HCT116 (cell line): ENCODE measurements at regions not wholly inside any gene's neighbourhood (a gene's known extent, or its start where the extent isn't known, plus 50 kb on each side); places are given as distances from the start of the nearest gene placed in this dataset.

Experiments
- ATAC-seq: fragments of 200-7000 bp; cut with Tn5 transposase; 2 replicates; pipeline ENCODE4 v1.9.1; 2020; ENCODE audit warnings: mild to moderate bottlenecking, moderate library complexity
- BruUV-seq: library from RNA; stranded (reverse); fragments of 400-500 nt; replicated peaks from 2 replicates; lab custom pipeline; 2021; lab: Mats Ljungman, UMichigan
- CTCF ChIA-PET: fragments of 300-600 bp; sonication (Branson Sonifier 250); formaldehyde crosslinking; loops from one replicate; lab custom pipeline; 2021; ENCODE audit warnings: antibody characterized with exemption; lab: Charles Lee
- POLR2A ChIA-PET: fragments of 300-600, 350-600 bp; sonication (Branson Sonifier 250); formaldehyde crosslinking; loops from one replicate; lab custom pipeline; 2021; ENCODE audit warnings: antibody characterized with exemption; lab: Charles Lee
- RAD21 ChIA-PET, 2 experiments: fragments of 300-600 bp; sonication (Branson Sonifier 250); formaldehyde crosslinking; loops; one replicate each; lab custom pipeline; 2023; ENCODE audit warnings: low total read pairs in 2 of 2; ENCODE audit not compliant: uncharacterized antibody in 2 of 2, unreplicated experiment in 2 of 2, low non-redundant PET in 1 of 2; lab: Charles Lee
- DNase-seq: peaks from one replicate; pipeline ENCODE4 v3.0.0-alpha.2; 2010; ENCODE audit warnings: low read depth, low spot score
- H2AFZ ChIP-seq: fragments of 200-600 bp; shearing (Covaris generic), sonication (generic); 2 replicates; pipeline ENCODE4 v1.6.1; 2017; ENCODE audit warnings: low read depth, mixed run types, mixed read lengths, antibody characterized with exemption, low read length; ENCODE audit not compliant: poor library complexity, severe bottlenecking
- H3K27ac ChIP-seq: 2 replicates; pipeline ENCODE4 v1.5.1; 2012; ENCODE audit warnings: low read depth, low read length
- H3K27me3 ChIP-seq: fragments of 200-600 bp; sonication (generic); 2 replicates; pipeline ENCODE4 v1.6.1; 2016; ENCODE audit warnings: mixed run types, low read length, mixed read lengths; ENCODE audit not compliant: insufficient read depth
- H3K36me3 ChIP-seq, 2 experiments: fragments of 200-500 bp in 1 of 2; fragments of 200-600 bp in 1 of 2; sonication (Bioruptor generic) in 1 of 2; sonication (generic) in 1 of 2; 2 replicates each; pipeline versions ENCODE4 v1.5.1 to v1.6.1; 2014 to 2016; ENCODE audit warnings: low read length in 2 of 2, inconsistent platforms in 1 of 2, mixed read lengths in 1 of 2, mixed run types in 1 of 2; ENCODE audit not compliant: insufficient read depth in 2 of 2, control insufficient read depth in 1 of 2
- H3K4me1 ChIP-seq, 2 experiments: fragments of 200-600 bp in 1 of 2; sonication (generic) in 1 of 2; 2 replicates each; pipeline versions ENCODE4 v1.5.1 to v1.6.1; 2012 to 2017; ENCODE audit warnings: low read length in 2 of 2, inconsistent platforms in 1 of 2, mild to moderate bottlenecking in 1 of 2, mixed read lengths in 1 of 2, mixed run types in 1 of 2, moderate library complexity in 1 of 2; ENCODE audit not compliant: insufficient read depth in 2 of 2, control insufficient read depth in 1 of 2
- H3K4me2 ChIP-seq: fragments of 200-600 bp; sonication (generic); 2 replicates; pipeline ENCODE4 v1.6.1; 2017; ENCODE audit warnings: mixed run types, low read length, mixed read lengths
- H3K4me3 ChIP-seq, 2 experiments: fragments of 200-600 bp in 1 of 2; sonication (generic) in 1 of 2; replicated peaks in 1 of 2; 2 replicates each; pipeline ENCODE4 v1.5.1; 2011 to 2016; ENCODE audit warnings: low read length in 2 of 2, control low read depth in 1 of 2, low read depth in 1 of 2, mild to moderate bottlenecking in 1 of 2, mixed read lengths in 1 of 2, mixed run types in 1 of 2
- H3K79me2 ChIP-seq: fragments of 200-600 bp; sonication (generic); 2 replicates; pipeline ENCODE4 v1.6.1; 2017; ENCODE audit warnings: mild to moderate bottlenecking, mixed run types, low read length, moderate library complexity, mixed read lengths; ENCODE audit not compliant: insufficient read depth
- H3K9ac ChIP-seq: fragments of 200-600 bp; sonication (generic); 2 replicates; pipeline ENCODE4 v1.6.1; 2016; ENCODE audit warnings: low read length, mixed read lengths
- H3K9me2 ChIP-seq: fragments of 200-600 bp; sonication (generic), shearing (Covaris generic); 2 replicates; pipeline ENCODE4 v1.6.1; 2017; ENCODE audit warnings: mixed run types, mild to moderate bottlenecking, moderate library complexity; ENCODE audit not compliant: insufficient read depth
- H3K9me3 ChIP-seq, 2 experiments: fragments of 200-500 bp in 1 of 2; fragments of 200-600 bp in 1 of 2; sonication (Bioruptor generic) in 1 of 2; sonication (generic) in 1 of 2; 2 replicates each; pipeline ENCODE4 v1.6.1; 2014 to 2017; ENCODE audit warnings: low read length in 2 of 2, mixed read lengths in 2 of 2, inconsistent platforms in 1 of 2, low read depth in 1 of 2, mild to moderate bottlenecking in 1 of 2, mixed run types in 1 of 2, moderate library complexity in 1 of 2; ENCODE audit not compliant: control insufficient read depth in 1 of 2, insufficient read depth in 1 of 2
- H4K20me1 ChIP-seq: fragments of 200-600 bp; sonication (generic), shearing (Covaris generic); 2 replicates; pipeline ENCODE4 v1.6.1; 2017; ENCODE audit warnings: mixed run types, mild to moderate bottlenecking, moderate library complexity; ENCODE audit not compliant: insufficient read depth
- ATF3 ChIP-seq: IDR thresholded peaks from 2 replicates; pipeline ENCODE4 v1.6.1; 2012
- EZH2 ChIP-seq: fragments of 200-600 bp; sonication (generic); IDR thresholded peaks from 2 replicates; pipeline ENCODE4 v1.6.1; 2017; ENCODE audit warnings: antibody characterized with exemption, mixed run types
- EZH2phosphoT487 ChIP-seq: fragments of 200-600 bp; IDR thresholded peaks from 2 replicates; pipeline ENCODE4 v1.6.1; 2018; ENCODE audit warnings: antibody characterized with exemption, borderline replicate concordance
- POLR2A ChIP-seq: IDR thresholded peaks from 2 replicates; pipeline ENCODE4 v1.7.0; 2011; ENCODE audit warnings: borderline replicate concordance; ENCODE audit not compliant: insufficient read depth, insufficient read length; ENCODE audit errors: extremely low read depth
- YY1 ChIP-seq: IDR thresholded peaks from 2 replicates; pipeline ENCODE4 v1.6.1; 2011; ENCODE audit warnings: low read length, low read depth, moderate library complexity, mild to moderate bottlenecking; ENCODE audit not compliant: insufficient replicate concordance; ENCODE audit errors: extremely low read depth
- ZBTB33 ChIP-seq: IDR thresholded peaks from 2 replicates; pipeline ENCODE4 v1.6.1; 2011; ENCODE audit warnings: mild to moderate bottlenecking, low read length, moderate library complexity; ENCODE audit not compliant: insufficient replicate concordance; ENCODE audit errors: extremely low read depth
- ZFX ChIP-seq: fragments of 450-650 bp; IDR thresholded peaks from 2 replicates; pipeline ENCODE4 v1.6.1; 2017
- ZNF274 ChIP-seq: fragments of 200-500 bp; sonication (Bioruptor generic); IDR thresholded peaks from 2 replicates; pipeline ENCODE4 v1.6.1; 2014; ENCODE audit warnings: mild to moderate bottlenecking, low read depth, low read length, inconsistent platforms
- intact Hi-C: fragments of 100-400 bp; cut with micrococcal nuclease; formaldehyde crosslinking; loops from 2 replicates; pipeline ENCODE4 v1.10.0; 2022

- intact Hi-C loops, result no loop called here
- POLR2A ChIA-PET, result no interaction called here
- H3K9me3 ChIP-seq, result no peaks in the 10 kb centered on the region
- no peaks in the 10 kb centered on the region for H3K36me3 ChIP-seq
- no peak overlapping the region for H3K4me2 ChIP-seq
- H3K27ac ChIP-seq, result no peak overlapping the region
- CTCF ChIA-PET, result no interaction called here
- H3K79me2 ChIP-seq, result no peaks in the 10 kb centered on the region
- RAD21 ChIA-PET, result no interaction called here
- no peak overlapping the region for H3K4me3 ChIP-seq
- H3K27me3 ChIP-seq, result peaks cover 20% of the 10 kb centered on the region
- BruUV-seq, result no TSS peak
- H2AFZ ChIP-seq, result no peak overlapping the region
- H3K9ac ChIP-seq, result no peak overlapping the region
- DNase-seq (no peak), ATAC-seq (no peak)
- no peaks in the 10 kb centered on the region for H3K4me1 ChIP-seq
- H3K9me2 ChIP-seq, result no peaks in the 10 kb centered on the region
- H4K20me1 ChIP-seq, result no peaks in the 10 kb centered on the region
- TF ChIP-seq POLR2A, result no peak
- TF ChIP-seq ZNF274, result no peak
- TF ChIP-seq ZFX, result no peak
- TF ChIP-seq EZH2phosphoT487, result no peak
- TF ChIP-seq YY1, result no peak
- no peak for TF ChIP-seq ATF3
- no peak for TF ChIP-seq EZH2
- TF ChIP-seq ZBTB33, result no peak
These were observed 99.6 kb upstream of the RPL34 start for GRCh38 chr4:108520807-108521206.
